H9 (cell line): ENCODE measurements at regions not wholly inside any gene's neighbourhood (a gene's known extent, or its start where the extent isn't known, plus 50 kb on each side); places are given as distances from the start of the nearest gene placed in this dataset.

Experiments used
- DNase-seq: peaks from one replicate; pipeline ENCODE4 v3.0.0-alpha.2; 2017
- H2AFZ ChIP-seq: one replicate; pipeline ENCODE4 v1.6.1; 2013; ENCODE audit warnings: mild to moderate bottlenecking, low read length, control low read depth, moderate library complexity
- H2AK5ac ChIP-seq: 2 replicates; pipeline ENCODE4 v1.6.1; 2013; ENCODE audit warnings: low read length, control low read depth, mixed read lengths; ENCODE audit not compliant: insufficient read length
- H2BK120ac ChIP-seq: one replicate; pipeline ENCODE4 v1.6.1; 2013; ENCODE audit warnings: low read depth, mild to moderate bottlenecking, low read length, control low read depth, inconsistent platforms; ENCODE audit not compliant: poor library complexity, severe bottlenecking
- H2BK12ac ChIP-seq: 2 replicates; pipeline ENCODE4 v1.6.1; 2013; ENCODE audit warnings: low read length, control low read depth, mixed read lengths, low read depth; ENCODE audit not compliant: insufficient read length
- H2BK15ac ChIP-seq: 2 replicates; pipeline ENCODE4 v1.6.1; 2013; ENCODE audit warnings: low read depth, low read length, control low read depth
- H2BK20ac ChIP-seq: one replicate; pipeline ENCODE4 v1.6.1; 2013; ENCODE audit warnings: low read depth, mild to moderate bottlenecking, low read length, control low read depth, inconsistent platforms; ENCODE audit not compliant: poor library complexity, severe bottlenecking
- H2BK5ac ChIP-seq: 2 replicates; pipeline ENCODE4 v1.6.1; 2013; ENCODE audit warnings: low read length, control low read depth, mixed read lengths; ENCODE audit not compliant: insufficient read length
- H3K14ac ChIP-seq: 2 replicates; pipeline ENCODE4 v1.6.1; 2013; ENCODE audit warnings: low read length, control low read depth; ENCODE audit not compliant: insufficient read depth
- H3K18ac ChIP-seq: 2 replicates; pipeline ENCODE4 v1.6.1; 2013; ENCODE audit warnings: low read depth, mild to moderate bottlenecking, mixed read lengths, low read length, control low read depth; ENCODE audit not compliant: insufficient read length
- H3K23ac ChIP-seq: 2 replicates; pipeline ENCODE4 v1.6.1; 2013; ENCODE audit warnings: low read length, control low read depth, mixed read lengths, low read depth; ENCODE audit not compliant: insufficient read length
- H3K23me2 ChIP-seq: 2 replicates; pipeline ENCODE4 v1.6.1; 2013; ENCODE audit warnings: low read depth, mild to moderate bottlenecking, mixed read lengths, low read length, control low read depth; ENCODE audit not compliant: insufficient read length, poor library complexity, severe bottlenecking
- H3K27ac ChIP-seq: 2 replicates; pipeline ENCODE4 v1.5.1; 2013; ENCODE audit warnings: low read length, control low read depth, mixed read lengths, low read depth; ENCODE audit not compliant: insufficient read length
- H3K27me3 ChIP-seq: 2 replicates; pipeline ENCODE4 v1.6.1; 2013; ENCODE audit warnings: low read length, control low read depth, inconsistent platforms; ENCODE audit not compliant: insufficient read depth
- H3K4ac ChIP-seq: 2 replicates; pipeline ENCODE4 v1.6.1; 2013; ENCODE audit warnings: low read depth, mild to moderate bottlenecking, control low read depth, inconsistent platforms, low read length, moderate library complexity
- H3K4me1 ChIP-seq: 2 replicates; pipeline ENCODE4 v1.6.1; 2013; ENCODE audit warnings: low read length, control low read depth, inconsistent platforms; ENCODE audit not compliant: insufficient read depth
- H3K4me2 ChIP-seq: 2 replicates; pipeline ENCODE4 v1.6.1; 2013; ENCODE audit warnings: low read length, control low read depth, mixed read lengths; ENCODE audit not compliant: insufficient read length, insufficient read depth
- H3K56ac ChIP-seq: 2 replicates; pipeline ENCODE4 v1.6.1; 2013; ENCODE audit warnings: low read depth, mild to moderate bottlenecking, mixed read lengths, low read length, control low read depth; ENCODE audit not compliant: insufficient read length
- H3K79me1 ChIP-seq: 2 replicates; pipeline ENCODE4 v1.6.1; 2013; ENCODE audit warnings: low read depth, mild to moderate bottlenecking, moderate library complexity, low read length, control low read depth, inconsistent platforms; ENCODE audit not compliant: insufficient read depth, poor library complexity, severe bottlenecking
- H3K79me2 ChIP-seq: 2 replicates; pipeline ENCODE4 v1.6.1; 2013; ENCODE audit warnings: low read length, control low read depth, inconsistent platforms; ENCODE audit not compliant: insufficient read depth
- H3K9ac ChIP-seq: 2 replicates; pipeline ENCODE4 v1.6.1; 2013; ENCODE audit warnings: low read length, control low read depth, mixed read lengths; ENCODE audit not compliant: insufficient read length; ENCODE audit errors: extremely low read depth
- H3K9me3 ChIP-seq: one replicate; pipeline ENCODE4 v1.6.1; 2013; ENCODE audit warnings: low read depth, low read length, inconsistent platforms; ENCODE audit not compliant: control insufficient read depth
- H3T11ph ChIP-seq: one replicate; pipeline ENCODE4 v1.6.1; 2013; ENCODE audit warnings: mild to moderate bottlenecking, low read length, control low read depth, inconsistent platforms
- H4K20me1 ChIP-seq: one replicate; pipeline ENCODE4 v1.6.1; 2013; ENCODE audit not compliant: control insufficient read depth, insufficient read length, insufficient read depth
- H4K5ac ChIP-seq: 2 replicates; pipeline ENCODE4 v1.6.1; 2013; ENCODE audit warnings: low read depth, mild to moderate bottlenecking, mixed read lengths, low read length, control low read depth; ENCODE audit not compliant: insufficient read length
- H4K8ac ChIP-seq: replicated peaks from 2 replicates; pipeline ENCODE4 v1.6.1; 2013; ENCODE audit warnings: low read length, control low read depth, mixed read lengths, low read depth; ENCODE audit not compliant: insufficient read length
- H4K91ac ChIP-seq: 2 replicates; pipeline ENCODE4 v1.6.1; 2013; ENCODE audit warnings: low read depth, mild to moderate bottlenecking, moderate library complexity, mixed read lengths, low read length, control low read depth; ENCODE audit not compliant: insufficient read length
- H3K27ac Mint-ChIP-seq, 3 experiments: 2 replicates in 2 of 3; 3 replicates in 1 of 3; pipeline ENCODE4 v1.8.0; 2020 to 2021; ENCODE audit warnings: mixed read lengths in 3 of 3, mild to moderate bottlenecking in 1 of 3, moderate library complexity in 1 of 3
- H3K27me3 Mint-ChIP-seq: 2 replicates; pipeline ENCODE4 v1.8.0; 2021; ENCODE audit warnings: low read depth, mild to moderate bottlenecking, moderate library complexity, mixed read lengths
- H3K36me3 Mint-ChIP-seq, 3 experiments: 2 replicates in 2 of 3; 3 replicates in 1 of 3; pipeline ENCODE4 v1.8.0; 2020 to 2021; ENCODE audit warnings: low read depth in 3 of 3, mixed read lengths in 3 of 3; ENCODE audit not compliant: insufficient read depth in 1 of 3
- H3K4me1 Mint-ChIP-seq, 2 experiments: 2 replicates each; pipeline ENCODE4 v1.8.0; 2020; ENCODE audit warnings: mixed read lengths in 2 of 2
- H3K4me3 Mint-ChIP-seq, 2 experiments: 2 replicates in 1 of 2; 3 replicates in 1 of 2; pipeline ENCODE4 v1.8.0; 2020 to 2021; ENCODE audit warnings: mild to moderate bottlenecking in 2 of 2, mixed read lengths in 2 of 2, moderate library complexity in 1 of 2
- H3K9me3 Mint-ChIP-seq, 2 experiments: 2 replicates in 1 of 2; 3 replicates in 1 of 2; pipeline ENCODE4 v1.8.0; 2020; ENCODE audit warnings: mild to moderate bottlenecking in 2 of 2, mixed read lengths in 2 of 2, moderate library complexity in 1 of 2
- CTCF ChIP-seq: fragments of 200-600 bp; sonication (generic); conservative IDR thresholded peaks from 3 replicates; pipeline ENCODE4 v1.8.0; 2021; ENCODE audit warnings: antibody characterized with exemption, mild to moderate bottlenecking
- WGBS: extraction: QIAGEN DNeasy Blood & Tissue Kit; methylation state at CpG from one replicate; pipeline ENCODE4 v1.1.7; 2013; ENCODE audit warnings: missing lambda C conversion rate, low lambda C conversion rate, mixed read lengths; ENCODE audit not compliant: insufficient read length; ENCODE audit errors: extremely low coverage; 5-methylcytosine and 5-hydroxymethylcytosine counted together

- no peak overlapping the region for H3K27ac Mint-ChIP-seq
- WGBS = no CpG with 5 or more reads among the region's 3 CpGs
- no peaks in the 10 kb centered on the region for H3K79me1 ChIP-seq
These were observed 1096.8 kb downstream of the C4orf33 start for GRCh38 chr4:130192787-130193186.

More at GRCh38 chr4:130192787-130193186, 1096.8 kb downstream of the C4orf33 start:
- Histone ChIP-seq H2BK5ac (no peak overlapping the region), H2BK20ac (no peak overlapping the region), H4K20me1 (no peaks in the 10 kb centered on the region), H4K91ac (no peak overlapping the region), H4K8ac (no peak overlapping the region), H2BK12ac (no peak overlapping the region), H3K9ac (no peak overlapping the region), H4K5ac (no peak overlapping the region), H3K4me1 (no peaks in the 10 kb centered on the region), H2BK15ac (no peak overlapping the region), H3K27ac (no peak overlapping the region), H3K4me2 (no peak overlapping the region), H2AFZ (no peak overlapping the region), H2AK5ac (no peak overlapping the region), H3K14ac (no peak overlapping the region), H3K18ac (no peak overlapping the region), H3K56ac (no peak overlapping the region), H3K4ac (no peak overlapping the region), H3K9me3 (no peaks in the 10 kb centered on the region), H3T11ph (no peak overlapping the region), H3K23ac (no peak overlapping the region), H3K79me2 (no peaks in the 10 kb centered on the region), H3K23me2 (no peaks in the 10 kb centered on the region), H3K27me3 (no peaks in the 10 kb centered on the region), H2BK120ac (no peak overlapping the region)
- peaks cover 18 to 28% (median 19%) of the 10 kb centered on the region in 3 experiments for H3K36me3 Mint-ChIP-seq
- DNase-seq = no peak
- H3K4me1 Mint-ChIP-seq = peaks cover 11 to 12% of the 10 kb centered on the region in 2 experiments
- H3K9me3 Mint-ChIP-seq = peaks cover 22 to 27% of the 10 kb centered on the region in 2 experiments
- H3K4me3 Mint-ChIP-seq = no peak overlapping the region
- H3K27me3 Mint-ChIP-seq = no peaks in the 10 kb centered on the region
- TF ChIP-seq CTCF = no peak
